IMR-90 (cell line): ENCODE measurements at regions not wholly inside any gene's neighbourhood (a gene's known extent, or its start where the extent isn't known, plus 50 kb on each side); places are given as distances from the start of the nearest gene placed in this dataset.
A peak's percentile ranks its signal among the peaks of the same experiment; 100 is the strongest.

Experiments used
- ATAC-seq: fragments of 200-7000 bp; cut with Tn5 transposase; 2 replicates; pipeline ENCODE4 v1.9.1; 2020; ENCODE audit warnings: low read depth, mild to moderate bottlenecking, moderate library complexity
- BruUV-seq: library from RNA; stranded (reverse); fragments of 400-500 nt; replicated peaks from 2 replicates; lab custom pipeline; 2021; lab: Mats Ljungman, UMichigan
- CTCF ChIA-PET: fragments of 300-600 bp; formaldehyde crosslinking; extraction: SDS; loops from one replicate; lab custom pipeline; 2021; ENCODE audit warnings: antibody characterized with exemption; lab: Yijun Ruan, JAX
- POLR2A ChIA-PET: fragments of 300-600 bp; sonication (Branson Sonifier 250); formaldehyde crosslinking; loops from one replicate; lab custom pipeline; 2022; ENCODE audit warnings: antibody characterized with exemption; ENCODE audit not compliant: unreplicated experiment; lab: Charles Lee
- DNase-seq: peaks from one replicate; pipeline ENCODE4 v3.0.0; 2013
- H2AFZ ChIP-seq: replicated peaks from 2 replicates; pipeline ENCODE3; 2013; ENCODE audit warnings: low read length, mild to moderate bottlenecking; ENCODE audit not compliant: poor library complexity
- H2AK5ac ChIP-seq: 2 replicates; pipeline ENCODE4 v1.6.1; 2013; ENCODE audit warnings: low read depth, low read length, inconsistent platforms
- H2AK9ac ChIP-seq: replicated peaks from 2 replicates; pipeline ENCODE3; 2013; ENCODE audit warnings: mild to moderate bottlenecking, low read depth, low read length, moderate library complexity; ENCODE audit not compliant: poor library complexity
- H2BK120ac ChIP-seq: 2 replicates; pipeline ENCODE4 v1.6.1; 2013; ENCODE audit warnings: low read depth, low read length, inconsistent platforms
- H2BK15ac ChIP-seq: 3 replicates; pipeline ENCODE4 v1.6.1; 2013; ENCODE audit warnings: low read depth, low read length, inconsistent platforms
- H2BK20ac ChIP-seq: 2 replicates; pipeline ENCODE4 v1.6.1; 2013; ENCODE audit warnings: low read depth, mild to moderate bottlenecking, inconsistent platforms, low read length, moderate library complexity
- H2BK5ac ChIP-seq: 2 replicates; pipeline ENCODE4 v1.6.1; 2013; ENCODE audit warnings: mild to moderate bottlenecking, low read depth, low read length, inconsistent platforms; ENCODE audit not compliant: poor library complexity, severe bottlenecking
- H3K14ac ChIP-seq: replicated peaks from 2 replicates; pipeline ENCODE4 v1.6.1; 2013; ENCODE audit warnings: low read depth, low read length, inconsistent platforms
- H3K18ac ChIP-seq: 2 replicates; pipeline ENCODE4 v1.6.1; 2013; ENCODE audit warnings: low read depth, low read length, control low read depth
- H3K23ac ChIP-seq: 2 replicates; pipeline ENCODE4 v1.6.1; 2013; ENCODE audit warnings: low read depth, low read length, inconsistent platforms
- H3K27ac ChIP-seq: 2 replicates; pipeline ENCODE4 v1.5.1; 2013; ENCODE audit warnings: mild to moderate bottlenecking, control low read depth, low read length; ENCODE audit not compliant: insufficient read depth
- H3K27me3 ChIP-seq: 2 replicates; pipeline ENCODE4 v1.6.1; 2013; ENCODE audit warnings: low read length; ENCODE audit not compliant: control insufficient read depth, insufficient read depth
- H3K36me3 ChIP-seq: 2 replicates; pipeline ENCODE4 v1.6.1; 2013; ENCODE audit warnings: low read length, mixed read lengths; ENCODE audit not compliant: control insufficient read depth, insufficient read depth
- H3K4ac ChIP-seq: 2 replicates; pipeline ENCODE4 v1.6.1; 2013; ENCODE audit warnings: low read depth, low read length, inconsistent platforms
- H3K4me1 ChIP-seq: 2 replicates; pipeline ENCODE4 v1.6.1; 2013; ENCODE audit warnings: low read length, mixed read lengths; ENCODE audit not compliant: control insufficient read depth, insufficient read depth
- H3K4me2 ChIP-seq: 2 replicates; pipeline ENCODE4 v1.6.1; 2013; ENCODE audit warnings: low read depth, mild to moderate bottlenecking, control low read depth, low read length, moderate library complexity
- H3K4me3 ChIP-seq: 2 replicates; pipeline ENCODE4 v1.5.1; 2013; ENCODE audit warnings: low read depth, mild to moderate bottlenecking, control low read depth, low read length, moderate library complexity; ENCODE audit not compliant: insufficient read depth
- H3K56ac ChIP-seq: 2 replicates; pipeline ENCODE4 v1.6.1; 2013; ENCODE audit warnings: low read length, inconsistent platforms; ENCODE audit not compliant: insufficient read depth; ENCODE audit errors: extremely low read depth
- H3K79me1 ChIP-seq, 2 experiments: 2 replicates each; pipeline ENCODE4 v1.6.1; 2013; ENCODE audit warnings: low read length in 2 of 2, inconsistent platforms in 1 of 2, low read depth in 1 of 2
- H3K9ac ChIP-seq: 2 replicates; pipeline ENCODE4 v1.6.1; 2013; ENCODE audit warnings: low read depth, low read length, control low read depth
- H3K9me1 ChIP-seq: 2 replicates; pipeline ENCODE4 v1.6.1; 2013; ENCODE audit warnings: low read length, inconsistent platforms; ENCODE audit not compliant: insufficient read depth
- H3K9me3 ChIP-seq: 2 replicates; pipeline ENCODE4 v1.6.1; 2013; ENCODE audit warnings: low read length; ENCODE audit not compliant: control insufficient read depth, insufficient read depth
- H4K20me1 ChIP-seq: 2 replicates; pipeline ENCODE4 v1.6.1; 2013; ENCODE audit warnings: low read length, inconsistent platforms; ENCODE audit not compliant: insufficient read depth
- H4K5ac ChIP-seq: 2 replicates; pipeline ENCODE4 v1.6.1; 2013; ENCODE audit warnings: mild to moderate bottlenecking, low read depth, low read length, control low read depth
- H4K8ac ChIP-seq, 2 experiments: 2 replicates each; pipeline ENCODE4 v1.6.1; 2013; ENCODE audit warnings: low read depth in 2 of 2, low read length in 2 of 2, control low read depth in 1 of 2, inconsistent platforms in 1 of 2
- H4K91ac ChIP-seq: 2 replicates; pipeline ENCODE4 v1.6.1; 2013; ENCODE audit warnings: low read depth, low read length, inconsistent platforms; ENCODE audit not compliant: insufficient read depth
- BHLHE40 ChIP-seq: fragments of 150-350 bp; IDR thresholded peaks from 2 replicates; pipeline ENCODE4 v1.6.1; 2016; ENCODE audit warnings: mild to moderate bottlenecking, low read depth, low read length
- FOS ChIP-seq: fragments of 150-350 bp; IDR thresholded peaks from 2 replicates; pipeline ENCODE4 v1.6.1; 2016; ENCODE audit warnings: low read depth, low read length
- MXI1 ChIP-seq: IDR thresholded peaks from 2 replicates; pipeline ENCODE4 v1.6.1; 2012; ENCODE audit warnings: low read depth, mild to moderate bottlenecking, low read length, moderate library complexity, borderline replicate concordance
- NFE2L2 ChIP-seq: fragments of 150-350 bp; IDR thresholded peaks from 2 replicates; pipeline ENCODE4 v1.6.1; 2016; ENCODE audit warnings: low read depth, mild to moderate bottlenecking, low read length
- POLR2A ChIP-seq: IDR thresholded peaks from 2 replicates; pipeline ENCODE4 v1.6.1; 2012; ENCODE audit warnings: mild to moderate bottlenecking, low read depth, low read length
- SMC3 ChIP-seq: fragments of 150-350 bp; IDR thresholded peaks from 2 replicates; pipeline ENCODE4 v1.6.1; 2016; ENCODE audit warnings: low read depth, mild to moderate bottlenecking, antibody characterized with exemption, low read length, moderate library complexity
- USF2 ChIP-seq: fragments of 150-350 bp; IDR thresholded peaks from 2 replicates; pipeline ENCODE4 v1.6.1; 2017; ENCODE audit warnings: mild to moderate bottlenecking, antibody characterized with exemption, low read length, low read depth
- WGBS, 2 experiments: methylation state at CpG; one replicate each; pipeline versions ENCODE4 v1.1.5 to v1.1.7; 2013; ENCODE audit warnings: missing lambda C conversion rate in 2 of 2; ENCODE audit not compliant: insufficient read length in 1 of 2; ENCODE audit errors: extremely low coverage in 2 of 2; 5-methylcytosine and 5-hydroxymethylcytosine counted together
- dilution Hi-C: fragments of 300-500 bp; cut with HindIII; formaldehyde crosslinking; loops from one replicate; pipeline ENCODE4 v1.14.3; 2018; ENCODE audit warnings: low sequenced_read_pairs; ENCODE audit not compliant: unreplicated experiment
- in situ Hi-C: fragments of 300-500 bp; cut with MboI; formaldehyde crosslinking; loops from 3 replicates; pipeline ENCODE4 v1.14.3; 2019; ENCODE audit warnings: low sequenced_read_pairs, inconsistent platforms, mixed read lengths
- intact Hi-C: fragments of 100-400 bp; cut with micrococcal nuclease; formaldehyde crosslinking; loops from 2 replicates; pipeline ENCODE4 v1.10.0; 2022
- TF ChIP-seq, protein P1 (sequence below): fragments of 150-350 bp; IDR thresholded peaks from 2 replicates; pipeline ENCODE4 v1.6.1; 2016; ENCODE audit warnings: low read depth, mild to moderate bottlenecking, low read length, moderate library complexity, borderline replicate concordance
- TF ChIP-seq, protein P2 (sequence below): conservative IDR thresholded peaks from 2 replicates; pipeline ENCODE4 v1.5.1; 2012; ENCODE audit warnings: mild to moderate bottlenecking, low read depth, low read length, improper control_type of control experiment

DNA sequence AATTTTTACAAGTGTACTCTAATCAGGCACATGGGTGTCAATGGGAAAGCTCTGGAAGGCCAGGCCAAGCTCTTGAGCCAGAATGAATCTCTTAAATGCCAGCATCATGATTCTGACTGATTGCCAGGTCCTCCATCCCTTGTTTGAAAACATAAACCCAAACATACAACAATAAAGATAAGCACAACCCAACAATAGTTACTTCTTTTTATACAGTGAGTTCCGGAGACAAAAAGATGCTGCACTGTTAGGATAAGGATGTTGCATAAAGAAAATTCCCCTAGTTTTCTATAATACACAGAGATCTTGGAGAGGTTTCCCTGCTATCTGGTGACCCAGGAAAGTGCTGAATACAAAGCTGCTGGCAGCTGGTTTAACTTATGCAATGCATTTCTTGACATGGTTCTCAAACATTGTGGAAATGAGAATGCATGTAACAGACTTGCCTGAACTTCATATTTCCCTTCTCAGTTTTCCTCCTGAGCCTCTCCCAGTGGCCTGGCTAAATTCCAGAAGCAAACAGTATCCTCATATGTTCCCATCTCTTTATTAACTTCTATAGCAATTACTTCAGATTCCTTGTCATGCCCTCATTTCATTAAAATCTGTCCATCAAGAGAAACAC lies 180.1 kb upstream of the PRICKLE2 start:
- no peak overlapping the region for H2BK15ac ChIP-seq
- dilution Hi-C loops: no loop called here
- H3K18ac ChIP-seq: 0 out of 2 replicates have a peak overlapping the region, but pooled peaks have one; percentile 8
- peaks cover 2% of the 10 kb centered on the region; the same call in 1 of the 2 replicates for H3K36me3 ChIP-seq
- BruUV-seq: no TSS peak
- H3K9me1 ChIP-seq: 0 out of 2 replicates have a peak, but pooled peaks cover 2% of the 10 kb centered on the region
- H3K27ac ChIP-seq: no peak overlapping the region; the same call in 1 of the 2 replicates
- in situ Hi-C loops: loop anchor here (5.0 kb wide), 1 partner anchor 378 kb away; no protein-coding TSS in a partner anchor
- H4K91ac ChIP-seq: no peak overlapping the region
- no peak overlapping the region for H3K14ac ChIP-seq
- H3K9me3 ChIP-seq: no peaks in the 10 kb centered on the region
- H2BK120ac ChIP-seq: no peak overlapping the region
- peaks cover 7% of the 10 kb centered on the region; the same call in 1 of the 2 replicates for H3K4me1 ChIP-seq
- no peak overlapping the region for H3K56ac ChIP-seq
- no peak overlapping the region for H2AFZ ChIP-seq
- TF ChIP-seq, protein P1, sequence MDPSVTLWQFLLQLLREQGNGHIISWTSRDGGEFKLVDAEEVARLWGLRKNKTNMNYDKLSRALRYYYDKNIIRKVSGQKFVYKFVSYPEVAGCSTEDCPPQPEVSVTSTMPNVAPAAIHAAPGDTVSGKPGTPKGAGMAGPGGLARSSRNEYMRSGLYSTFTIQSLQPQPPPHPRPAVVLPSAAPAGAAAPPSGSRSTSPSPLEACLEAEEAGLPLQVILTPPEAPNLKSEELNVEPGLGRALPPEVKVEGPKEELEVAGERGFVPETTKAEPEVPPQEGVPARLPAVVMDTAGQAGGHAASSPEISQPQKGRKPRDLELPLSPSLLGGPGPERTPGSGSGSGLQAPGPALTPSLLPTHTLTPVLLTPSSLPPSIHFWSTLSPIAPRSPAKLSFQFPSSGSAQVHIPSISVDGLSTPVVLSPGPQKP: no peak
- TF ChIP-seq BHLHE40 (no peak), USF2 (no peak), SMC3 (no peak), FOS (no peak), NFE2L2 (no peak), POLR2A (no peak), MXI1 (no peak)
- TF ChIP-seq, protein P2, sequence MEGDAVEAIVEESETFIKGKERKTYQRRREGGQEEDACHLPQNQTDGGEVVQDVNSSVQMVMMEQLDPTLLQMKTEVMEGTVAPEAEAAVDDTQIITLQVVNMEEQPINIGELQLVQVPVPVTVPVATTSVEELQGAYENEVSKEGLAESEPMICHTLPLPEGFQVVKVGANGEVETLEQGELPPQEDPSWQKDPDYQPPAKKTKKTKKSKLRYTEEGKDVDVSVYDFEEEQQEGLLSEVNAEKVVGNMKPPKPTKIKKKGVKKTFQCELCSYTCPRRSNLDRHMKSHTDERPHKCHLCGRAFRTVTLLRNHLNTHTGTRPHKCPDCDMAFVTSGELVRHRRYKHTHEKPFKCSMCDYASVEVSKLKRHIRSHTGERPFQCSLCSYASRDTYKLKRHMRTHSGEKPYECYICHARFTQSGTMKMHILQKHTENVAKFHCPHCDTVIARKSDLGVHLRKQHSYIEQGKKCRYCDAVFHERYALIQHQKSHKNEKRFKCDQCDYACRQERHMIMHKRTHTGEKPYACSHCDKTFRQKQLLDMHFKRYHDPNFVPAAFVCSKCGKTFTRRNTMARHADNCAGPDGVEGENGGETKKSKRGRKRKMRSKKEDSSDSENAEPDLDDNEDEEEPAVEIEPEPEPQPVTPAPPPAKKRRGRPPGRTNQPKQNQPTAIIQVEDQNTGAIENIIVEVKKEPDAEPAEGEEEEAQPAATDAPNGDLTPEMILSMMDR: no peak
- ChIA-PET CTCF (interaction anchor here (0.6 to 1.4 kb wide), 2 partner anchors 26 to 382 kb away, joined by 3 read pairs; partner anchors contain the start of gene PSMD6), POLR2A (interaction anchor here (0.6 kb wide), 1 partner anchor 101 kb away, joined by 3 read pairs; no protein-coding TSS in a partner anchor)
- H2BK20ac ChIP-seq: peak overlapping the region; percentile 24; the same call in 1 of the 2 replicates
- no peak overlapping the region for H4K5ac ChIP-seq
- peak overlapping the region; percentile 5; the same call in 1 of the 2 replicates for H3K4me2 ChIP-seq
- H3K27me3 ChIP-seq: no peaks in the 10 kb centered on the region
- H3K4ac ChIP-seq: no peak overlapping the region
- WGBS, 2 experiments: no CpG with 5 or more reads among the region's 1 CpG
- ATAC-seq: peak; percentile 82
- H2AK9ac ChIP-seq: no peak overlapping the region
- no peaks in the 10 kb centered on the region for H4K20me1 ChIP-seq
- intact Hi-C loops: loop anchor here (2.0 kb wide), 1 partner anchor 57 kb away; no protein-coding TSS in a partner anchor
- no peak overlapping the region for H3K23ac ChIP-seq
- no peak overlapping the region for H3K9ac ChIP-seq
- peaks cover 0 to 3% of the 10 kb centered on the region in 2 experiments; a peak in 1 of 4 replicates for H3K79me1 ChIP-seq
- no peak overlapping the region for H3K4me3 ChIP-seq
- no peak overlapping the region for H2BK5ac ChIP-seq
- no peak overlapping the region for H4K8ac ChIP-seq
- peak; percentile 67 for DNase-seq
- no peak overlapping the region for H2AK5ac ChIP-seq
